IMR-90 (cell line): ENCODE measurements at regions not wholly inside any gene's neighbourhood (a gene's known extent, or its start where the extent isn't known, plus 50 kb on each side); places are given as distances from the start of the nearest gene placed in this dataset.

Source experiments
- CTCF ChIP-seq: conservative IDR thresholded peaks from 2 replicates; pipeline ENCODE4 v1.5.1; 2012; ENCODE audit warnings: mild to moderate bottlenecking, low read depth, low read length, improper control_type of control experiment
- ELK1 ChIP-seq: fragments of 150-350 bp; IDR thresholded peaks from 2 replicates; pipeline ENCODE4 v1.6.1; 2016; ENCODE audit warnings: low read depth, mild to moderate bottlenecking, low read length, moderate library complexity, borderline replicate concordance
- POLR2A ChIP-seq: IDR thresholded peaks from 2 replicates; pipeline ENCODE4 v1.6.1; 2012; ENCODE audit warnings: mild to moderate bottlenecking, low read depth, low read length
- USF2 ChIP-seq: fragments of 150-350 bp; IDR thresholded peaks from 2 replicates; pipeline ENCODE4 v1.6.1; 2017; ENCODE audit warnings: mild to moderate bottlenecking, antibody characterized with exemption, low read length, low read depth

GRCh38 chr5:84606784-84607183 lies 222.1 kb upstream of the EDIL3 start:
- TF ChIP-seq CTCF (no peak), ELK1 (no peak), USF2 (no peak), POLR2A (no peak)
